ENCODE measurements at regions not wholly inside any gene's neighbourhood (a gene's known extent, or its start where the extent isn't known, plus 50 kb on each side); places are given as distances from the start of the nearest gene placed in this dataset.

DNA sequence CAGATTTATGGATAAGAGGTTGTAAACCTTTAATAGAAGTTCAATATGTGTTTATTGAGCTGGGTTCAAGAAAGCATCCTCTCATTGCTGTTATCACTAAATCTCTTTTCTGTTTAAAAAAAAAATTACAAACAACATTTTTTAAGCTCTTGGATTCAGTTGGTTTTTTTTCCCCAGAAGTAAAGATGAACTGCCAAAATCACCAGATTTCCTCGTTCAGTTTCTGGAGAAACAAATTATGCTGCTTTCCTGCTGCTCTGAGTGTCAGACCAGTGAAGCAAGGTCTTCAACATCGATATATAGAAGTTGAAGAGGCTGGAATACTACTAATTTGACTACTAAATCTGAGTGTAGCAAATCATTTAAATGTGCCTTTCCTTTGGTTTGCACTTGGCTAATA is 352.1 kb upstream of the IRAK1BP1 start:
- TF ChIP-seq, protein P1, sequence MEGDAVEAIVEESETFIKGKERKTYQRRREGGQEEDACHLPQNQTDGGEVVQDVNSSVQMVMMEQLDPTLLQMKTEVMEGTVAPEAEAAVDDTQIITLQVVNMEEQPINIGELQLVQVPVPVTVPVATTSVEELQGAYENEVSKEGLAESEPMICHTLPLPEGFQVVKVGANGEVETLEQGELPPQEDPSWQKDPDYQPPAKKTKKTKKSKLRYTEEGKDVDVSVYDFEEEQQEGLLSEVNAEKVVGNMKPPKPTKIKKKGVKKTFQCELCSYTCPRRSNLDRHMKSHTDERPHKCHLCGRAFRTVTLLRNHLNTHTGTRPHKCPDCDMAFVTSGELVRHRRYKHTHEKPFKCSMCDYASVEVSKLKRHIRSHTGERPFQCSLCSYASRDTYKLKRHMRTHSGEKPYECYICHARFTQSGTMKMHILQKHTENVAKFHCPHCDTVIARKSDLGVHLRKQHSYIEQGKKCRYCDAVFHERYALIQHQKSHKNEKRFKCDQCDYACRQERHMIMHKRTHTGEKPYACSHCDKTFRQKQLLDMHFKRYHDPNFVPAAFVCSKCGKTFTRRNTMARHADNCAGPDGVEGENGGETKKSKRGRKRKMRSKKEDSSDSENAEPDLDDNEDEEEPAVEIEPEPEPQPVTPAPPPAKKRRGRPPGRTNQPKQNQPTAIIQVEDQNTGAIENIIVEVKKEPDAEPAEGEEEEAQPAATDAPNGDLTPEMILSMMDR (conservative IDR thresholded peaks at IDR 0.05; ENCODE audit: low read depth in 2 of 2) = no peak
- no peak for TF ChIP-seq CREB1 (CRISPR knock-in tag; IDR thresholded peaks at IDR 0.05; ENCODE audit: low read depth)
- no peak for TF ChIP-seq EZH2 (IDR thresholded peaks at IDR 0.05; ENCODE audit: low read depth, unreplicated experiment)
- TF ChIP-seq, protein P2, sequence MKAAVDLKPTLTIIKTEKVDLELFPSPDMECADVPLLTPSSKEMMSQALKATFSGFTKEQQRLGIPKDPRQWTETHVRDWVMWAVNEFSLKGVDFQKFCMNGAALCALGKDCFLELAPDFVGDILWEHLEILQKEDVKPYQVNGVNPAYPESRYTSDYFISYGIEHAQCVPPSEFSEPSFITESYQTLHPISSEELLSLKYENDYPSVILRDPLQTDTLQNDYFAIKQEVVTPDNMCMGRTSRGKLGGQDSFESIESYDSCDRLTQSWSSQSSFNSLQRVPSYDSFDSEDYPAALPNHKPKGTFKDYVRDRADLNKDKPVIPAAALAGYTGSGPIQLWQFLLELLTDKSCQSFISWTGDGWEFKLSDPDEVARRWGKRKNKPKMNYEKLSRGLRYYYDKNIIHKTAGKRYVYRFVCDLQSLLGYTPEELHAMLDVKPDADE (IDR thresholded peaks at IDR 0.05) = no peak
- no peak for TF ChIP-seq POLR2AphosphoS5 (IDR thresholded peaks at IDR 0.05; ENCODE audit: low read depth)
- TF ChIP-seq, protein P3, sequence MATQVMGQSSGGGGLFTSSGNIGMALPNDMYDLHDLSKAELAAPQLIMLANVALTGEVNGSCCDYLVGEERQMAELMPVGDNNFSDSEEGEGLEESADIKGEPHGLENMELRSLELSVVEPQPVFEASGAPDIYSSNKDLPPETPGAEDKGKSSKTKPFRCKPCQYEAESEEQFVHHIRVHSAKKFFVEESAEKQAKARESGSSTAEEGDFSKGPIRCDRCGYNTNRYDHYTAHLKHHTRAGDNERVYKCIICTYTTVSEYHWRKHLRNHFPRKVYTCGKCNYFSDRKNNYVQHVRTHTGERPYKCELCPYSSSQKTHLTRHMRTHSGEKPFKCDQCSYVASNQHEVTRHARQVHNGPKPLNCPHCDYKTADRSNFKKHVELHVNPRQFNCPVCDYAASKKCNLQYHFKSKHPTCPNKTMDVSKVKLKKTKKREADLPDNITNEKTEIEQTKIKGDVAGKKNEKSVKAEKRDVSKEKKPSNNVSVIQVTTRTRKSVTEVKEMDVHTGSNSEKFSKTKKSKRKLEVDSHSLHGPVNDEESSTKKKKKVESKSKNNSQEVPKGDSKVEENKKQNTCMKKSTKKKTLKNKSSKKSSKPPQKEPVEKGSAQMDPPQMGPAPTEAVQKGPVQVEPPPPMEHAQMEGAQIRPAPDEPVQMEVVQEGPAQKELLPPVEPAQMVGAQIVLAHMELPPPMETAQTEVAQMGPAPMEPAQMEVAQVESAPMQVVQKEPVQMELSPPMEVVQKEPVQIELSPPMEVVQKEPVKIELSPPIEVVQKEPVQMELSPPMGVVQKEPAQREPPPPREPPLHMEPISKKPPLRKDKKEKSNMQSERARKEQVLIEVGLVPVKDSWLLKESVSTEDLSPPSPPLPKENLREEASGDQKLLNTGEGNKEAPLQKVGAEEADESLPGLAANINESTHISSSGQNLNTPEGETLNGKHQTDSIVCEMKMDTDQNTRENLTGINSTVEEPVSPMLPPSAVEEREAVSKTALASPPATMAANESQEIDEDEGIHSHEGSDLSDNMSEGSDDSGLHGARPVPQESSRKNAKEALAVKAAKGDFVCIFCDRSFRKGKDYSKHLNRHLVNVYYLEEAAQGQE (IDR thresholded peaks at IDR 0.05; ENCODE audit: unreplicated experiment) = no peak
- no peak for TF ChIP-seq STAT1 (IDR thresholded peaks at IDR 0.05; ENCODE audit: unreplicated experiment)
- TF ChIP-seq EZH2phosphoT487 (IDR thresholded peaks at IDR 0.05; ENCODE audit: unreplicated experiment) = no peak
- TF ChIP-seq ZNF331 (CRISPR knock-in tag; IDR thresholded peaks at IDR 0.05; ENCODE audit: low read depth) = no peak
- no peak for TF ChIP-seq JUNB (IDR thresholded peaks at IDR 0.05; ENCODE audit: unreplicated experiment)
- TF ChIP-seq ZNF114 (CRISPR knock-in tag; IDR thresholded peaks at IDR 0.05) = no peak

All from GM23338 (cell line).